Hepatocyte (in vitro differentiated cells): ENCODE measurements at regions not wholly inside any gene's neighbourhood (a gene's known extent, or its start where the extent isn't known, plus 50 kb on each side); places are given as distances from the start of the nearest gene placed in this dataset.
"Not testable (repeated sequence)": the region's sequence is repeated elsewhere in the genome, so short reads cannot be mapped to it uniquely, and the experiment has no call there.

Source experiments
- DNase-seq: peaks from one replicate; pipeline ENCODE4 v3.0.0-alpha.2; 2016; ENCODE audit warnings: low spot score
- H2AFZ ChIP-seq: fragments of 200-600 bp; sonication (generic); 2 replicates; pipeline ENCODE4 v1.6.0; 2016; ENCODE audit warnings: antibody characterized with exemption, mild to moderate bottlenecking
- H3K27ac ChIP-seq: fragments of 200-600 bp; sonication (generic); 2 replicates; pipeline ENCODE4 v1.5.1; 2016; ENCODE audit warnings: mild to moderate bottlenecking
- H3K27me3 ChIP-seq: fragments of 200-600 bp; sonication (generic); 2 replicates; pipeline ENCODE4 v1.6.1; 2016
- H3K36me3 ChIP-seq: fragments of 200-600 bp; sonication (generic); replicated peaks from 2 replicates; pipeline ENCODE4 v1.5.1; 2016; ENCODE audit warnings: low read depth; ENCODE audit not compliant: insufficient read depth
- H3K4me1 ChIP-seq: fragments of 200-600 bp; sonication (generic); 2 replicates; pipeline ENCODE4 v1.5.1; 2016; ENCODE audit warnings: mild to moderate bottlenecking, moderate library complexity; ENCODE audit not compliant: insufficient read depth
- H3K4me2 ChIP-seq: fragments of 200-600 bp; sonication (generic); 2 replicates; pipeline ENCODE4 v1.6.0; 2016
- H3K4me3 ChIP-seq: fragments of 200-600 bp; sonication (generic); 2 replicates; pipeline ENCODE4 v1.5.1; 2016; ENCODE audit warnings: mild to moderate bottlenecking
- H3K79me2 ChIP-seq: fragments of 200-600 bp; sonication (generic); 2 replicates; pipeline ENCODE4 v1.6.0; 2017; ENCODE audit warnings: mild to moderate bottlenecking
- H3K9me2 ChIP-seq: fragments of 200-600 bp; sonication (generic); replicated peaks from 2 replicates; pipeline ENCODE4 v1.6.0; 2017; ENCODE audit warnings: mild to moderate bottlenecking; ENCODE audit not compliant: insufficient read depth
- H3K9me3 ChIP-seq: fragments of 200-600 bp; sonication (generic); 2 replicates; pipeline ENCODE4 v1.5.1; 2016; ENCODE audit warnings: low read depth, mild to moderate bottlenecking
- H4K20me1 ChIP-seq: fragments of 200-600 bp; sonication (generic); 2 replicates; pipeline ENCODE4 v1.6.0; 2016; ENCODE audit warnings: mild to moderate bottlenecking; ENCODE audit not compliant: insufficient read depth, poor library complexity, severe bottlenecking
- EZH2 ChIP-seq: fragments of 200-600 bp; sonication (generic); IDR thresholded peaks from 2 replicates; pipeline ENCODE4 v1.6.1; 2016; ENCODE audit warnings: antibody characterized with exemption, mild to moderate bottlenecking, borderline replicate concordance
- EZH2phosphoT487 ChIP-seq: fragments of 200-600 bp; sonication (generic); IDR thresholded peaks from one replicate; pipeline ENCODE4 v1.6.1; 2018; ENCODE audit warnings: antibody characterized with exemption, mild to moderate bottlenecking, low read depth, moderate library complexity; ENCODE audit not compliant: unreplicated experiment, severe bottlenecking
- WGBS: methylation state at CpG from one replicate; pipeline ENCODE4 v1.1.6; 2016; ENCODE audit warnings: low lambda C conversion rate; ENCODE audit errors: missing lambda C conversion rate; 5-methylcytosine and 5-hydroxymethylcytosine counted together
- TF ChIP-seq, protein P1 (sequence below): fragments of 200-600 bp; sonication (generic); IDR thresholded peaks from 2 replicates; pipeline ENCODE4 v1.5.1; 2016; ENCODE audit warnings: antibody characterized with exemption, mild to moderate bottlenecking; ENCODE audit not compliant: poor library complexity

DNA sequence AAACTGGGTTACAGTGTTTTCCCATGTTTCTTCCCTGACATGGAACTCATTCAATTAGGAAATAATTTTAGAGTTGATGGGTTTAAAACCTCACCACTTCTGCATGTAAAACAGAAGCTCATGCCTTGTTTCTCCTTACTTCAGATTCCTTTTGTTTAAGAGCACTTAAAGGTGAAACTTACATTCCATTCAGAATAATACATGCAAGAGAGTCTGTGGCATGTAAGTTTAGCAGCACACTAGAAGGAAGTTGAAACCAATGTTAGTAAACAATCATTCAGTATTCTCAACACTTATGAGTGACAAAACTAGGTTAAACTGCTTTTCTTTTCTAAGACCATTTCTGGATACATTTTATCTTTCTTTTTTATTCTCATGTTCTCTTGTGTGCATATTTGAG, 495.6 kb upstream of the PTCHD4 start:
- no peak overlapping the region for H3K27ac ChIP-seq
- no peaks in the 10 kb centered on the region for H3K36me3 ChIP-seq
- no peaks in the 10 kb centered on the region for H3K9me3 ChIP-seq
- no peaks in the 10 kb centered on the region for H4K20me1 ChIP-seq
- no peak overlapping the region for H3K4me3 ChIP-seq
- no peaks in the 10 kb centered on the region for H3K9me2 ChIP-seq
- no peaks in the 10 kb centered on the region for H3K4me1 ChIP-seq
- no peak overlapping the region for H2AFZ ChIP-seq
- no peak for DNase-seq
- H3K27me3 ChIP-seq, result no peaks in the 10 kb centered on the region
- no peaks in the 10 kb centered on the region for H3K79me2 ChIP-seq
- no peak overlapping the region for H3K4me2 ChIP-seq
- TF ChIP-seq, protein P1, sequence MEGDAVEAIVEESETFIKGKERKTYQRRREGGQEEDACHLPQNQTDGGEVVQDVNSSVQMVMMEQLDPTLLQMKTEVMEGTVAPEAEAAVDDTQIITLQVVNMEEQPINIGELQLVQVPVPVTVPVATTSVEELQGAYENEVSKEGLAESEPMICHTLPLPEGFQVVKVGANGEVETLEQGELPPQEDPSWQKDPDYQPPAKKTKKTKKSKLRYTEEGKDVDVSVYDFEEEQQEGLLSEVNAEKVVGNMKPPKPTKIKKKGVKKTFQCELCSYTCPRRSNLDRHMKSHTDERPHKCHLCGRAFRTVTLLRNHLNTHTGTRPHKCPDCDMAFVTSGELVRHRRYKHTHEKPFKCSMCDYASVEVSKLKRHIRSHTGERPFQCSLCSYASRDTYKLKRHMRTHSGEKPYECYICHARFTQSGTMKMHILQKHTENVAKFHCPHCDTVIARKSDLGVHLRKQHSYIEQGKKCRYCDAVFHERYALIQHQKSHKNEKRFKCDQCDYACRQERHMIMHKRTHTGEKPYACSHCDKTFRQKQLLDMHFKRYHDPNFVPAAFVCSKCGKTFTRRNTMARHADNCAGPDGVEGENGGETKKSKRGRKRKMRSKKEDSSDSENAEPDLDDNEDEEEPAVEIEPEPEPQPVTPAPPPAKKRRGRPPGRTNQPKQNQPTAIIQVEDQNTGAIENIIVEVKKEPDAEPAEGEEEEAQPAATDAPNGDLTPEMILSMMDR, result no peak
- TF ChIP-seq EZH2 (no peak), EZH2phosphoT487 (no peak)

DNA sequence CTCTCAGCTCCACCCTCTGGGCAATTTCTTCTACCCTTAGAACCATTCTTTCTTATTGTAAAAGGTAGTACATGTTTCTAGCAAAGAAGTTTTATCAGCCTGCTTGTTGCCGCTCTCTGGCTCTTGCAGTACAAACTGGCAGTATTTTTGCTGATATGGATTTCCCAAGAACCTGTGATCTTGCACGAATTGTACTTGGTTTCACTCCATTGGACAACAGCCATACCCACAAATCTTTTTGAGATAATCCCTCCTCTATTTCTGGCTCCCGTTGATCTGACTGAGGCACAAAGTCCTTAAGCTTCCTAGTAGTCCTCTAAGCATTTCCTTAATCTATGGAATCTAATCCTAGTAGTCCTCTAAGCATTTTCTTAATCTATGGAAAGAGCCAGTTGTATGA, 487.0 kb upstream of the PTCHD4 start:
- H4K20me1 ChIP-seq, result no peaks in the 10 kb centered on the region
- 53% methylated on average over 3 of the region's 3 CpGs for WGBS
- H3K4me3 ChIP-seq, result no peak overlapping the region
- H3K4me2 ChIP-seq, result no peak overlapping the region
- H3K27ac ChIP-seq, result no peak overlapping the region
- H3K9me3 ChIP-seq, result no peaks in the 10 kb centered on the region
- TF ChIP-seq EZH2 (no peak), EZH2phosphoT487 (no peak)
- TF ChIP-seq, protein P1, result no peak
- H3K4me1 ChIP-seq, result no peaks in the 10 kb centered on the region
- no peaks in the 10 kb centered on the region for H3K36me3 ChIP-seq
- no peak overlapping the region for H2AFZ ChIP-seq
- DNase-seq, result peak; percentile 16
- H3K27me3 ChIP-seq, result no peaks in the 10 kb centered on the region
- no peaks in the 10 kb centered on the region for H3K9me2 ChIP-seq
- H3K79me2 ChIP-seq, result no peaks in the 10 kb centered on the region

DNA sequence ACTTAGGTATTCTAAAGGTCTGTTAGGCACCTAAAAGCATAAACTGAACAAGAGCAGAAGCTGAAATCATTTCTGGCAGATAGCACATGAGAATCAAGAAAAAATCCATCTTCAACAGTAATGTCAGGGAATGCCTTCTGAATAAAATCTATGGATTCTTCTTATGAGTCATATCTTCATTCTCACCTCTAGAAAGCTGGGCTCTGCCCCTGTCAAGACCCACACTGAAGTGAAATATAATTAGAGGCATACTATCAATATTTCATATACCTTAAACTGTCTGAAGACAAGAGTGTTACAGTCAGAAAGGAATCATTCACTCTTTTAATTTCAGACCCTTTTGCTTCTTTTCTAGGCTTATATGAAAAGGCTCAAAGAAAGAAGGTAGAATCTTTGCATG, 485.8 kb upstream of the PTCHD4 start:
- Histone ChIP-seq H4K20me1 (no peaks in the 10 kb centered on the region), H3K27me3 (no peaks in the 10 kb centered on the region), H3K4me1 (no peaks in the 10 kb centered on the region), H3K9me2 (no peaks in the 10 kb centered on the region), H3K4me3 (no peak overlapping the region), H3K79me2 (no peaks in the 10 kb centered on the region), H3K36me3 (no peaks in the 10 kb centered on the region), H3K27ac (no peak overlapping the region), H3K4me2 (no peak overlapping the region), H2AFZ (no peak overlapping the region), H3K9me3 (no peaks in the 10 kb centered on the region)
- TF ChIP-seq, protein P1, result no peak
- no peak for TF ChIP-seq EZH2phosphoT487
- no peak for TF ChIP-seq EZH2
- DNase-seq, result no peak

DNA sequence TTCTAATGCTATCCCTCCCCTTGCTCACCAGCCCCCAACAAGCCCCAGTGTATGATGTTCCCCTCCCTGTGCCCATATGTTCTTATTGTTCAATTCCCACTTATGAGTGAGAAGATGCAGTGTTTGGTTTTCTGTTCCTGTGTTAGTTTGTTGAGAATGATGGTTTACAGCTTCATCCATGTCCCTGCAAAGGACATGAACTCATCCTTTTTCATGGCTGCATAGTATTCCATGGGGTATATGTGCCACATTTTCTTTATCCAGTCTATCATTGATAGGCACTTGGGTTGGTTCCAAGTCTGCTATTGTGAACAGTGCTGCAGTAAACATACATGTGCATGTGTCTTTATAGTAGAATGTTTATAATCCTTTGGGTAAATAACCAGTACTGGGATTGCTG, 480.2 kb upstream of the PTCHD4 start:
- H4K20me1 ChIP-seq, H3K4me2 ChIP-seq, H3K79me2 ChIP-seq, H3K27me3 ChIP-seq, H3K27ac ChIP-seq, H3K9me2 ChIP-seq, H3K4me1 ChIP-seq, H3K4me3 ChIP-seq, H3K36me3 ChIP-seq, H3K9me3 ChIP-seq, DNase-seq, H2AFZ ChIP-seq: not testable (repeated sequence)
